ENCODE measurements at regions not wholly inside any gene's neighbourhood (a gene's known extent, or its start where the extent isn't known, plus 50 kb on each side); places are given as distances from the start of the nearest gene placed in this dataset.

DNA sequence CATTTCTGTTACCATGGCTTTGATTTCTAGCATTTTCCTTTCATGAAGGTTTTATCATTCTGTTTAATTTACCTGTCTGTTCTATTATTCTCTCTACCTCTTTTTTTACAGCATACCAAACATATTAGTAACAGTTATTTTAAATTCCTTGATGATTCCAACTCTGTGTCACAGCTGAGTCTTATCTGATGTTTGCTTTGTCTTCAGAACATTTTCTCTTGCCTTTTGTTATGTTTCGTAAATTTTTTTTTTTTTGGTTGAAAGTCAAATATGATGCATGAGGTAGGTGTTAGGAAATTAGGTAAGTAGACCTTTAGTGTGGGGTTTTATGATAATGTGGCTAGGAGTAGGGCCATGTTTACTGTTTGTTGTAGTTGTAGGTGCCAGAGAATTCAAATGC, 496.4 kb downstream of the FOXG1 start:
- DNase-seq (no peak), ATAC-seq (no peak)
- 46% methylated on average over 1 of the region's 1 CpG for WGBS (ENCODE audit: insufficient coverage, low coverage, low lambda C conversion rate, missing lambda C conversion rate)
- Histone ChIP-seq H3K27me3 (no peaks in the 10 kb centered on the region), H3K4me1 (no peaks in the 10 kb centered on the region), H3K36me3 (no peaks in the 10 kb centered on the region), H3K4me3 (no peak overlapping the region), H3K27ac (no peak overlapping the region), H3K9me3 (no peaks in the 10 kb centered on the region)
- TF ChIP-seq, protein P1, sequence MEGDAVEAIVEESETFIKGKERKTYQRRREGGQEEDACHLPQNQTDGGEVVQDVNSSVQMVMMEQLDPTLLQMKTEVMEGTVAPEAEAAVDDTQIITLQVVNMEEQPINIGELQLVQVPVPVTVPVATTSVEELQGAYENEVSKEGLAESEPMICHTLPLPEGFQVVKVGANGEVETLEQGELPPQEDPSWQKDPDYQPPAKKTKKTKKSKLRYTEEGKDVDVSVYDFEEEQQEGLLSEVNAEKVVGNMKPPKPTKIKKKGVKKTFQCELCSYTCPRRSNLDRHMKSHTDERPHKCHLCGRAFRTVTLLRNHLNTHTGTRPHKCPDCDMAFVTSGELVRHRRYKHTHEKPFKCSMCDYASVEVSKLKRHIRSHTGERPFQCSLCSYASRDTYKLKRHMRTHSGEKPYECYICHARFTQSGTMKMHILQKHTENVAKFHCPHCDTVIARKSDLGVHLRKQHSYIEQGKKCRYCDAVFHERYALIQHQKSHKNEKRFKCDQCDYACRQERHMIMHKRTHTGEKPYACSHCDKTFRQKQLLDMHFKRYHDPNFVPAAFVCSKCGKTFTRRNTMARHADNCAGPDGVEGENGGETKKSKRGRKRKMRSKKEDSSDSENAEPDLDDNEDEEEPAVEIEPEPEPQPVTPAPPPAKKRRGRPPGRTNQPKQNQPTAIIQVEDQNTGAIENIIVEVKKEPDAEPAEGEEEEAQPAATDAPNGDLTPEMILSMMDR (IDR thresholded peaks at IDR 0.05): no peak
- no peak for TF ChIP-seq POLR2A (IDR thresholded peaks at IDR 0.05)
- intact Hi-C loops (cut with DNase I): no loop called here

DNA sequence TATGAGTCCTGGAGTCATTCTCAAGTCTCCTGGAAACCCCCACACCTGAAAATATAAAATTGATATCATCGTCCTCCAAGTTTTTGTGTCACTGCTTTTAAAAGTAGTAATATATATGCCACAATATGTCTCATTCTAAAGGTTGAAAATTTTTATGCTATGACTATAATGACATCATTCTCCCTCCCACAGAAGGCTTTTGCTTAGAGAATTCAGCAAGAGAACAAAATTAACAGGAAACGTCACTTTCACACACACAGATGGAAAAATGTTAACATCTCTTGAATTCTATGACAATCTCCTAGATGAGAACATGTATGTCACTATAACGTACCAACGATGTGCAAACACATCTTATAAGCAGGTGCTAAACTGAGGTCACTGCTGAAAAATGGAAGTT, 498.3 kb downstream of the FOXG1 start:
- no peak for TF ChIP-seq POLR2A (IDR thresholded peaks at IDR 0.05)
- TF ChIP-seq, protein P1 (IDR thresholded peaks at IDR 0.05): no peak
- Histone ChIP-seq H3K4me3 (no peak overlapping the region), H3K27me3 (no peaks in the 10 kb centered on the region), H3K4me1 (no peaks in the 10 kb centered on the region), H3K36me3 (no peaks in the 10 kb centered on the region), H3K9me3 (no peaks in the 10 kb centered on the region), H3K27ac (no peak overlapping the region)
- ATAC-seq: no peak
- intact Hi-C loops (cut with DNase I): no loop called here
- no peak for DNase-seq
- 56% methylated on average over 4 of the region's 4 CpGs for WGBS (ENCODE audit: insufficient coverage, low coverage, low lambda C conversion rate, missing lambda C conversion rate)

DNA sequence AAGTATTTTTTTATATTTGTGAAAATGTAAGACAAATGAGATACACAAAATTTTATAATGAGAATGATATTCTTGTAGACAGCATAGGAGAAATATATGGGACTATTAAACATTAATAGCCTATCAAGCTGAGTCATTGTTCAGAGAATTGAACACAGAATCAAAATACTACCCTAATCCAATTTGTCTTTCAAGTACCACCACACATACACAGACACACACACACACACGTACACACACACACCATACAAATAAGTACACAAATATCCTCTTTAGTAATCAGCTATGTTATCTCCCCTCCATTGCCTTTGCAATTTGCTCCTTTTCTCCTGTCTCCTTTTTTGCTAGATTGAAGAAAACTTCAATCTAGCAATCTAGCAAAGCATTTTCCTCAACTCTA, 499.3 kb downstream of the FOXG1 start:
- TF ChIP-seq, protein P1 (IDR thresholded peaks at IDR 0.05): no peak
- no peak for TF ChIP-seq POLR2A (IDR thresholded peaks at IDR 0.05)
- Histone ChIP-seq H3K4me1 (no peaks in the 10 kb centered on the region), H3K27me3 (no peaks in the 10 kb centered on the region), H3K36me3 (no peaks in the 10 kb centered on the region), H3K27ac (no peak overlapping the region), H3K4me3 (no peak overlapping the region), H3K9me3 (no peaks in the 10 kb centered on the region)
- no peak for DNase-seq
- intact Hi-C loops (cut with DNase I): no loop called here
- 13% methylated on average over 1 of the region's 1 CpG for WGBS (ENCODE audit: insufficient coverage, low coverage, low lambda C conversion rate, missing lambda C conversion rate)
- no peak for ATAC-seq

DNA sequence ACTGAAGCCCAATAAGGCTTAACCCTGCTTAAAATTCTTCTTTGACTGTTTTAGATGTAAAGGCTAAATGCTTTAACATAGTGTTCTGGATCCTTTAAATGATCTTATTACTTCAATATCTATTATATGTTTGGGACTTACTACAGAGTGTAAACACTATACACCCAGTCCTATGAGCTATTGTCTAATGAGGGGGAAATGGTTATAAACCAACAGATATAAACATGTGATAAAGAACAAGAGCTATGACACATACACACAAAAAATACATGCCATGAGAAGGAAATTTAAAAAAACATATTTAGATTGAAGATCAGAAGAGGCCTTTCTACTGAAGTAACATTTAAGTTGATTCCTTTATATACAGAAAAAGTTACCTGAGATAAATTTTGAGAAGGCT, 505.1 kb downstream of the FOXG1 start:
- intact Hi-C loops (cut with DNase I): no loop called here
- no peaks in the 10 kb centered on the region for H3K9me3 ChIP-seq
- no peak for ATAC-seq
- H3K36me3 ChIP-seq: no peaks in the 10 kb centered on the region
- DNase-seq: no peak
- no peaks in the 10 kb centered on the region for H3K27me3 ChIP-seq
- TF ChIP-seq, protein P1 (IDR thresholded peaks at IDR 0.05): no peak
- TF ChIP-seq POLR2A (IDR thresholded peaks at IDR 0.05): no peak
- no peaks in the 10 kb centered on the region for H3K4me1 ChIP-seq
- no peak overlapping the region for H3K27ac ChIP-seq
- H3K4me3 ChIP-seq: no peak overlapping the region

DNA sequence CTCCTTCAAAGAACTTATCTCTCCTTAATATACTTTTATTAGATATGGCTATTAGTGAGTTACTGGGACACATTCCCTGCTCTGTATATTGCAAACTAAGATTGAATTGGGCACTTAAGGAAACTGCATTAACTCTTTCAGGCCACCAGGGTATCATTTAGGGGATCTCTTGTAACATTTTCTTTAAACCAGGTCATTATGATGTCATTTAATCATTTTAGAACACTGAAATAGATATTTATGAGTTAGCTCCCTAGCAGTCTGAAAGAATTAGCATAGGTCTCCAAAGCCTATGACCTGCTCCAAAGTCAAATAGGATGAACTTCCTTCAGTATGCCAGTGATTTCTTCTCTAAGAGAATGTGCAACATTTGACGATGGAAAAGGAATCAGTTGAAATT, 506.9 kb downstream of the FOXG1 start:
- WGBS (ENCODE audit: insufficient coverage, low coverage, low lambda C conversion rate, missing lambda C conversion rate): 50% methylated on average over 1 of the region's 1 CpG
- no peak for ATAC-seq

More for the DNA sequence above, 506.9 kb downstream of the FOXG1 start:
- TF ChIP-seq, protein P1 (IDR thresholded peaks at IDR 0.05): no peak
- TF ChIP-seq POLR2A (IDR thresholded peaks at IDR 0.05): no peak
- intact Hi-C loops (cut with DNase I): no loop called here
- H3K4me3 ChIP-seq: no peak overlapping the region
- H3K27ac ChIP-seq: no peak overlapping the region
- no peaks in the 10 kb centered on the region for H3K27me3 ChIP-seq
- DNase-seq: no peak
- no peaks in the 10 kb centered on the region for H3K36me3 ChIP-seq
- no peaks in the 10 kb centered on the region for H3K9me3 ChIP-seq
- H3K4me1 ChIP-seq: no peaks in the 10 kb centered on the region
